ENCODE measurements at regions not wholly inside any gene's neighbourhood (a gene's known extent, or its start where the extent isn't known, plus 50 kb on each side); places are given as distances from the start of the nearest gene placed in this dataset.

GRCh38 chr4:17220816-17221215, 291.1 kb downstream of the QDPR start:
- Histone ChIP-seq H4K20me1 (ENCODE audit: control insufficient read depth, insufficient read depth) (no peaks in the 10 kb centered on the region), H3K4me1 (ENCODE audit: control insufficient read depth, insufficient read depth, low read length) (no peaks in the 10 kb centered on the region), H3K4me3 (no peak overlapping the region), H3K27ac (ENCODE audit: control insufficient read depth, insufficient read depth) (no peak overlapping the region), H3K36me3 (ENCODE audit: control insufficient read depth in 2 of 2, insufficient read depth in 2 of 2, low read length in 1 of 2) (no peaks in the 10 kb centered on the region), H3K9me3 (replicated peaks; ENCODE audit: control insufficient read depth, insufficient read depth, low read length) (no peaks in the 10 kb centered on the region), H2AFZ (ENCODE audit: control insufficient read depth, low read depth, low read length) (no peak overlapping the region), H3K79me2 (ENCODE audit: control insufficient read depth, insufficient read depth, low read length) (no peaks in the 10 kb centered on the region), H3K27me3 (replicated peaks in 1 of 2; ENCODE audit: control insufficient read depth in 2 of 2, insufficient read depth in 2 of 2, low read length in 1 of 2) (no peaks in the 10 kb centered on the region), H3K9ac (ENCODE audit: control insufficient read depth, insufficient read depth, low read length) (no peak overlapping the region), H3K4me2 (ENCODE audit: control insufficient read depth, insufficient read depth) (no peak overlapping the region)
- TF ChIP-seq RUNX3 (IDR thresholded peaks at IDR 0.05; ENCODE audit: low read length) (no peak), TBL1XR1 (IDR thresholded peaks at IDR 0.05; ENCODE audit: low read depth, low read length) (no peak), FOXK2 (IDR thresholded peaks at IDR 0.05) (no peak), ZBTB4 (CRISPR knock-in tag; IDR thresholded peaks at IDR 0.05) (no peak)
- no peak for DNase-seq (ENCODE audit: low read depth, low spot score)
- FAIRE-seq = no peak
- intact Hi-C loops (cut with micrococcal nuclease; ENCODE audit: unreplicated experiment) (no loop called here), in situ Hi-C loops (cut with MboI) (no loop called here)
- no peak for ATAC-seq
- ChIA-PET POLR2A (no interaction called here), SMC1A (ENCODE audit: uncharacterized antibody, unreplicated experiment) (no interaction called here), RAD21 (ENCODE audit: unreplicated experiment) (no interaction called here), CTCF (no interaction called here)
- no TSS peak for BruUV-seq (replicated peaks)

GRCh38 chr4:17218786-17219185, 293.1 kb downstream of the QDPR start:
- in situ Hi-C loops (cut with MboI) = no loop called here
- BruUV-seq (replicated peaks) = no TSS peak
- Histone ChIP-seq H3K4me2 (ENCODE audit: control insufficient read depth, insufficient read depth) (no peak overlapping the region), H3K27me3 (replicated peaks in 1 of 2; ENCODE audit: control insufficient read depth in 2 of 2, insufficient read depth in 2 of 2, low read length in 1 of 2) (no peaks in the 10 kb centered on the region), H4K20me1 (ENCODE audit: control insufficient read depth, insufficient read depth) (no peaks in the 10 kb centered on the region), H3K79me2 (ENCODE audit: control insufficient read depth, insufficient read depth, low read length) (no peaks in the 10 kb centered on the region), H2AFZ (ENCODE audit: control insufficient read depth, low read depth, low read length) (no peak overlapping the region), H3K36me3 (ENCODE audit: control insufficient read depth in 2 of 2, insufficient read depth in 2 of 2, low read length in 1 of 2) (no peaks in the 10 kb centered on the region), H3K9me3 (replicated peaks; ENCODE audit: control insufficient read depth, insufficient read depth, low read length) (no peaks in the 10 kb centered on the region; the same call in 2 of the 3 replicates), H3K4me1 (ENCODE audit: control insufficient read depth, insufficient read depth, low read length) (no peaks in the 10 kb centered on the region), H3K9ac (ENCODE audit: control insufficient read depth, insufficient read depth, low read length) (no peak overlapping the region), H3K27ac (ENCODE audit: control insufficient read depth, insufficient read depth) (no peak overlapping the region), H3K4me3 (no peak overlapping the region)
- intact Hi-C loops (cut with micrococcal nuclease; ENCODE audit: unreplicated experiment) = no loop called here
- SMC1A ChIA-PET (ENCODE audit: uncharacterized antibody, unreplicated experiment) = no interaction called here
- WGBS (ENCODE audit: insufficient coverage, insufficient replicate concordance, low lambda C conversion rate, missing lambda C conversion rate) = 31% methylated on average over 3 of the region's 3 CpGs
- DNase-seq (ENCODE audit: low read depth, low spot score) (no peak), ATAC-seq (no peak), FAIRE-seq (no peak)
- CTCF ChIA-PET = no interaction called here
- no peak for TF ChIP-seq CBFB (IDR thresholded peaks at IDR 0.05; ENCODE audit: low read depth)
- no peak for TF ChIP-seq CBX3 (IDR thresholded peaks at IDR 0.05; ENCODE audit: borderline replicate concordance, low read depth)
- no peak for TF ChIP-seq SMAD5 (IDR thresholded peaks at IDR 0.05; ENCODE audit: low read depth)
- no peak for TF ChIP-seq ZNF217 (IDR thresholded peaks at IDR 0.05)
- no peak for TF ChIP-seq NBN (IDR thresholded peaks at IDR 0.05)
- TF ChIP-seq EGR1 (IDR thresholded peaks at IDR 0.05; ENCODE audit: borderline replicate concordance in 1 of 2, low read depth in 2 of 2, low read length in 2 of 2) = no peak
- no peak for TF ChIP-seq WRNIP1 (IDR thresholded peaks at IDR 0.05; ENCODE audit: borderline replicate concordance, low read depth, low read length)
- TF ChIP-seq TAF1 (IDR thresholded peaks at IDR 0.05; ENCODE audit: borderline replicate concordance, low read depth, low read length) = no peak
- TF ChIP-seq SUZ12 (IDR thresholded peaks at IDR 0.05; ENCODE audit: unreplicated experiment) = no peak
- POLR2A ChIA-PET = no interaction called here
- RAD21 ChIA-PET (ENCODE audit: unreplicated experiment) = no interaction called here
